ENCODE measurements at regions not wholly inside any gene's neighbourhood (a gene's known extent, or its start where the extent isn't known, plus 50 kb on each side); places are given as distances from the start of the nearest gene placed in this dataset.

DNA sequence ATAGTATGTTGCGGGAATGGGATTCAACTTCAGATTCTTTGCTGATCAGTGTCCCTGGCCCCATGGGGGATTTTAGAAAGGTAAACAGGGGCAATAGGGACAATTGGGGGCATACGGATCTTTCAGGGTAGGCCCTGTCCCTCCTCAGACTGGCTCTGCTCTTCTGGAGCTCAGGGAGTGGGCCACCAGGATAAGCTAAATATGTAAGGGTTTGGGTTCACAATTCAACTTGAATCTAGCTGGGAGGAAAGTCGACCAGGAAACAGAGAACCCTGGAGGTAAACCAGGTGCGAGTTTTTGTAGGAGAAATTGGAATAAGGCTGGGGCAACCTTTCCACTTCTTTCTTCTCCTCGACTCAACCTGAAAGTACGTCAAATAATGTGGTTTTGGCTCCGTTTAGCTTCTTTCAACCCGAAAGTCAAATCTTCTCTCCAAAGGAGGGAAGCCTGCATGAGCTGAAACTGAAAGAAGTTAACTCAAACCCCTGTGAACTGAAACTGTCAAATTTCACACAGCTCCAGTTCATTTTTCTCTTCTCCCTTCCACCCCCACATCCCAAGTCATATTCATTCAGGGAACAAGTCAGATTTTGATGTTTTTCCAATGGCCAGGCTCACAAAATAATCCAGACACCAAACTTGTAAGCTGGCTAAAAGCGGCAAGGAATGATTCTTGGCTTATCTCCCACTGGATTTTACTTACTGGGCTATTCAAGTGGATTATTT is 278.2 kb downstream of the CLIC5 start:
- Histone ChIP-seq H3K36me3 (ENCODE audit: insufficient read depth, low read length) (no peaks in the 10 kb centered on the region), H3K27ac (ENCODE audit: low read depth, low read length, poor library complexity, severe bottlenecking) (no peak overlapping the region), H3K9me3 (ENCODE audit: low read length) (no peaks in the 10 kb centered on the region), H3K9me2 (ENCODE audit: low read depth, low read length) (no peaks in the 10 kb centered on the region), H3F3A (ENCODE audit: insufficient read depth, low read length) (no peaks in the 10 kb centered on the region), H2AFZ (ENCODE audit: low read length) (no peak overlapping the region), H3K4me1 (ENCODE audit: insufficient read depth, low read length, severe bottlenecking) (no peaks in the 10 kb centered on the region), H3K4me2 (ENCODE audit: low read length) (no peak overlapping the region), H3K27me3 (ENCODE audit: insufficient read depth, low read length) (peaks cover 5% of the 10 kb centered on the region; the same call in 1 of the 2 replicates), H4K20me1 (ENCODE audit: insufficient read depth, low read length) (no peaks in the 10 kb centered on the region), H3K4me3 (ENCODE audit: low read depth, low read length, poor library complexity, severe bottlenecking) (no peak overlapping the region), H3K79me2 (ENCODE audit: insufficient read depth, low read length) (no peaks in the 10 kb centered on the region), H3K9ac (ENCODE audit: low read length) (no peak overlapping the region)
- TF ChIP-seq EZH2 (IDR thresholded peaks at IDR 0.05; ENCODE audit: borderline replicate concordance, low read length), result no peak
- no peak for TF ChIP-seq CTCF (IDR thresholded peaks at IDR 0.05; ENCODE audit: low read length)

- H3F3A ChIP-seq (ENCODE audit: insufficient read depth, low read length), result no peaks in the 10 kb centered on the region
- H3K79me2 ChIP-seq (ENCODE audit: insufficient read depth, low read length), result no peaks in the 10 kb centered on the region
- H4K20me1 ChIP-seq (ENCODE audit: insufficient read depth, low read length), result no peaks in the 10 kb centered on the region
- no peaks in the 10 kb centered on the region for H3K36me3 ChIP-seq (ENCODE audit: insufficient read depth, low read length)
- H3K9me2 ChIP-seq (ENCODE audit: low read depth, low read length), result no peaks in the 10 kb centered on the region
- H3K4me1 ChIP-seq (ENCODE audit: insufficient read depth, low read length, severe bottlenecking), result no peaks in the 10 kb centered on the region
- H3K27me3 ChIP-seq (ENCODE audit: insufficient read depth, low read length), result peaks cover 5% of the 10 kb centered on the region; the same call in 1 of the 2 replicates
- no peak overlapping the region for H3K4me2 ChIP-seq (ENCODE audit: low read length)
- no peak overlapping the region for H3K27ac ChIP-seq (ENCODE audit: low read depth, low read length, poor library complexity, severe bottlenecking)
- TF ChIP-seq CTCF (IDR thresholded peaks at IDR 0.05; ENCODE audit: low read length), result no peak
- no peaks in the 10 kb centered on the region for H3K9me3 ChIP-seq (ENCODE audit: low read length)
- no peak overlapping the region for H2AFZ ChIP-seq (ENCODE audit: low read length)
- H3K4me3 ChIP-seq (ENCODE audit: low read depth, low read length, poor library complexity, severe bottlenecking), result no peak overlapping the region
- H3K9ac ChIP-seq (ENCODE audit: low read length), result no peak overlapping the region
Observed at GRCh38 chr6:45736134-45736533, 279.5 kb downstream of the CLIC5 start.

DNA sequence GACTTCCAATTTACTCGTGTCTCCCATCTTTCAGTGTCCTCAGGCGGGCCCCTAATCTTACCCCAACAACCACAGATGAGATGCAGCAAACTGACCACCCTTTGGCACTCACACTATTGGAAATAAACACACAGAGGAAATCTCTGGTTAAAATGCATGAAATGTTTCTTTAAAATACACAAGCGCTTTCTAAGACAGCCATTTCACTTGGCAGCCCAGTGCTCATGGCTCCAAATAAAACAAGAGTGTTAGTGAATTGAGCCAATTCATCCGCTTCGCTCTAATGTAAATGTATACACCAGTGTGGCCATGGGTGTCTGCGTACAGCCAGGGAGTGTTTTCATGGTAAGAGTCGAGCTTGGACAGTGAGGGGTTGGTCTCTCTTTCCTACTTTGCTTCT is 282.9 kb downstream of the CLIC5 start:
- no peaks in the 10 kb centered on the region for H3K4me1 ChIP-seq (ENCODE audit: insufficient read depth, low read length, severe bottlenecking)
- no peak overlapping the region for H3K4me3 ChIP-seq (ENCODE audit: low read depth, low read length, poor library complexity, severe bottlenecking)
- H3K27ac ChIP-seq (ENCODE audit: low read depth, low read length, poor library complexity, severe bottlenecking), result no peak overlapping the region
- H3K4me2 ChIP-seq (ENCODE audit: low read length), result no peak overlapping the region
- H3K79me2 ChIP-seq (ENCODE audit: insufficient read depth, low read length), result no peaks in the 10 kb centered on the region
- TF ChIP-seq EZH2 (IDR thresholded peaks at IDR 0.05; ENCODE audit: borderline replicate concordance, low read length) (no peak), CTCF (IDR thresholded peaks at IDR 0.05; ENCODE audit: low read length) (no peak)
- H3F3A ChIP-seq (ENCODE audit: insufficient read depth, low read length), result no peaks in the 10 kb centered on the region
- H2AFZ ChIP-seq (ENCODE audit: low read length), result no peak overlapping the region
- no peaks in the 10 kb centered on the region for H3K36me3 ChIP-seq (ENCODE audit: insufficient read depth, low read length)
- H3K9me3 ChIP-seq (ENCODE audit: low read length), result no peaks in the 10 kb centered on the region
- no peaks in the 10 kb centered on the region for H3K9me2 ChIP-seq (ENCODE audit: low read depth, low read length)
- H4K20me1 ChIP-seq (ENCODE audit: insufficient read depth, low read length), result no peaks in the 10 kb centered on the region
- 0 out of 2 replicates have a peak, but pooled peaks cover under 1% of the 10 kb centered on the region for H3K27me3 ChIP-seq (ENCODE audit: insufficient read depth, low read length)
- no peak overlapping the region for H3K9ac ChIP-seq (ENCODE audit: low read length)
